Erythroblast (primary cell): ENCODE measurements at regions not wholly inside any gene's neighbourhood (a gene's known extent, or its start where the extent isn't known, plus 50 kb on each side); places are given as distances from the start of the nearest gene placed in this dataset.

Source experiments
- GATA1 ChIP-seq: IDR thresholded peaks from 2 replicates; pipeline ENCODE4 v1.6.1; 2011; ENCODE audit warnings: low read depth, mild to moderate bottlenecking, control low read depth, low read length, moderate library complexity
- POLR2A ChIP-seq: IDR thresholded peaks from 2 replicates; pipeline ENCODE4 v1.6.1; 2011; ENCODE audit warnings: mild to moderate bottlenecking, low read length

DNA sequence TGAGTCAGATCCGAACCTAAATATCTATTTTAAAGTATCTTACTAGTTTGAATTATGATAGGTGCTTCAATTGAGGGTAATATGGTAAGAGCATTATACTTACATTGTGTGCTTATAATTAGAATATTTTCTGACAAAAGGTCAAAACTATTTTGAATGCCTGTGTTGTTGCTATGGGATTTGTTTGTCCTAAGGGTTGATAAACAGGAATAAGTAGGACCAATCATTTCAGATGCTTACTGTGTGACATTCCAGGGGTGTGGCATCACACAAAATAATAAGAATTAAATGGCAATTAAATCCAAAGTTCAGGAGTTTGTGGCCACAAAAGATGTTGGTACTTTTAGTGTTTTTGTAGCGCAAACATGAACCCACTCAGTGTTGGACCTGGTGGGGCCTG lies 256.2 kb upstream of the DDHD1 start:
- TF ChIP-seq POLR2A (no peak), GATA1 (no peak)
